NCI-H526 (cell line): ENCODE measurements at regions not wholly inside any gene's neighbourhood (a gene's known extent, or its start where the extent isn't known, plus 50 kb on each side); places are given as distances from the start of the nearest gene placed in this dataset.
"Not testable (repeated sequence)": the region's sequence is repeated elsewhere in the genome, so short reads cannot be mapped to it uniquely, and the experiment has no call there.

Source experiments
- DNase-seq, 2 experiments: peaks; one replicate each; lab custom pipeline; 2025; lab: John Stamatoyannopoulos, UW

DNA sequence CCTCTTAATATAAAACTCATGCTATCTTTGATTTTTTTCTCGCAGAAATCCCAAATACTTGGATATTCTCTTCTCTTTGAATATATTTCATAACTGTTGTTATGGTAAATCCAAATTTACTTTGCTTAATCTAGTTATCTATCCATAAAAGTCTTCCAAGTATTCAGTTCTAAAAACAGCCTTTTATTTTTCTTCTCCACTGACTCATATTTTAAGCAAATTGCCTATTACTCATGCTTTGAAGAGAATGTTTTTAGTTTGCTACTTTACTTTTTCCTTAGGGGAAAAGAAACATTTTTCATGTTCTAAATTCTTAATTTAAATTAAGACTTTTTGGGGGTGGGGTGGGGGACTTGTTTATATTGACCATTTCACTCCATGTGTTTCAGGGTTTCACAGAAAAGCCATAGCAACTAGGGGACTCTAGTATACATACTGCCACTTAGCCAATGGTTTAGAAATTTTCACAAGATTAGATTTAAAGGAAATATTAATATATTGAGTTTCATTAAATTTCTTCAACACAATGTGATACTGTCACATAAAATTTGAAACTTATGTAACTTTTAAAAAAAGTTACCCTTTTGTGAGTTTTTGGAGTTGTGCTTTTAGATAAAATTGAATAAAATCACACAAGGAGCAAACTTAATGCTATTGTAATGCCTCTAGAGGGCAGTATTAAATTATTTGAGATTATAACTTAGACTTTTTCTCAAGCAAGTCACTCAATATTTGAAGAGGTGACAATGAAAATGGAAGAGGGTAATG, 545.8 kb upstream of the ARRDC3 start:
- peak in 1 of 2 experiments; percentile 29 for DNase-seq

DNA sequence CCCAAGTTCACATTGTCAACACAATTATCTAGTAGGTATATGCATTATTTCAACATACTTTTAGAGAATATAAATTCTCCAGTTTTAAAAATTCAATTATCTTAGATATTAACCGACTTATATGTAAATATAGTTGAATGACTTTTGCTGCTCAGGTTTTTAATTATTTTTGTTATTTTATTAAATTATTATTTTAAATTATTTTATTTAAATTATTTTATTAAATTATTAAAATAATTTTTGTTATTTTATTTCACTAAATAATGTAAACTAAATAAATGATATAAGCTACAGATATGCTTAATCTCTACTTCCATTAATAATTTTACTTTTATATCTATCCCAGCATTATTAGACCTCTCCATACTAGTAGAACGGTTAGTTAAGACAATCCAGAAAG, 544.3 kb upstream of the ARRDC3 start:
- no peak for DNase-seq

DNA sequence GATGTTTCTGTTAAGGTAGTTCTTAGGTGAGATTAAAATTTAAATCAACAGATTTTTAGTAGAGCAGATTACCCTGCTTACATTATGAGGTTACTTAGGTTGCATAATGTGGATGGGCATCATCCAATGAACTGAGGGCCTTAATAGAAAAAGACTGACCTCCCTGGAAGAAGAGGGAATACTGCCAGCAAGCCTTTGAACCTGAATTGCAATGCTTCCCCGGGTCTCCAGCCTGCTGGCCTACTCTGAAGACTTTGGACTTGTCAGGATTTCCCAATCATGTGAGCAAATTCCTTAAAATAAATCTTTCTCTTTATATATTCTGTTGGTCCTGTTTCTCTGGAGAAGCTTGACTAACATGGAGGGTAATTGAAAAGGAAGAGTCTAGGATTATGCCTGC, 542.1 kb upstream of the ARRDC3 start:
- no peak for DNase-seq

DNA sequence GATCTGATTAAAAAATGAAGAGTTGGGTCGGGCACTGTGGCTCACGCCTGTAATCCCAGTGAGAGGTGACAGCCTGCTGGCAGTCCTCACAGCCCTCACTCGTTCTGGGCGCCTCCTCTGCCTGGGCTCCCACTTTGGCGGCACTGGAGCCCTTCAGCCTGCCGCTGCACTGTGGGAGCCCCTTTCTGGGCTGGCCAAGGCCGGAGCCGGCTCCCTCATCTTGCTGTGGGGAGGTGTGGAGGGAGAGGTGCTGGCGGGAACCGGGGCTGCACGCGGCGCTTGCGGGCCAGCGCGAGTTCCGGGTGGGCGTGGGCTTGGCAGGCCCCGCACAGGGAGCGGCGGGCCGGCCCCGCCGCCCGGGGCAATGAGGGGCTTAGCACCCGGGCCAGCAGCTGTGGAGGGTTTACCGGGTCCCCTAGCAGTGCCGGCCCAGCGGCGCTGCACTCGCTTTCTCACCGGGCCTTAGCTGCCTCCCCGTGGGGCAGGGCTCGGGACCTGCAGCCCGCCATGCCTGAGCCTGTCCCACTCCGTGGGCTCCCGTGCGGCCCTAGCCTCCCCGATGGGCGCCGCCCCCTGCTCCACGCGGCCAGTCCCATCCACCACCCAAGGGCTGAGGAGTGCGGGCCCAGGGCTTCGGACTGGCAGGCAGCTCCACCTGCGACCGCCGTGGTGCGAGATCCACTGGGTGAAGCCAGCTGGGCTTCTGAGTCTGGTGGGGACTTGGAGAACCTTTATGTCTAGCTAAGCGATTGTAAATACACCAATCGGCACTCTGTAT, 534.1 kb upstream of the ARRDC3 start:
- DNase-seq = not testable (repeated sequence)

DNA sequence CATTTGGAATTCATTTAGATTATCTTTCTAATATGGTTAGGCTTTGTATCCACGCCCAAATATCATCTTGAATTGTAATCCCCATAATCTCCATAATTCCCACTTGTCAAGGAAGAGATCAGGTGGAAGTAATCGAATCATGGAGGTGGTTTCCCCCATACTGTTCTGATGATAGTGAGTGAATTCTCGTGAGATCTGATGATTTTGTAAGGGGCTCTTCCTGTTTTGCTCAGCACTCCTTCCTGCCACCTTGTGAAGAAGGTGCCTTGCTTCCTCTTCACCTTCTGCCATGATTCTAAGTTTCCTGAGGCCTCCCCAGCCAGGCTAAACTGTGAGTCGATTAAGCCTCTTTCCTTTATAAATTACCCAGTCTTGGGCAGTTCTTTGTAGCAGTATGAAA, 527.5 kb upstream of the ARRDC3 start:
- DNase-seq = no peak

DNA sequence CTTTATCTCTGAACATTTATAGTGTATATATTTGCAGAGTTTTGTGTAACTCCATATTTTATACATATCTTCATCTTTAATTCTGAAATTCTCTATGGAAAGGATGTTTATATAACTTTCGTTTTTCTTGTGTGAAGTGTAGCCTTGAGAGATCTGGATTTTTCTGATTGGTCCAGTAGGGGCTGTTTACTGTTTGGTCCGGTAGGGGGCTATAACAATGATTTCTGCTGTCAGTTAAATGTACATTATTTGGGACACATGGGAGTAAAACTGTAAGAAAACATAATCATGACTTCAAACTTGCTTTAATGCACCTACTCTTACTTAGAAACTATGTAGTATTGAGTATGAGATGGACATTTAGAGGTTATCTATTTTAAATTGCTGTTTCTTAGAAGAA, 527.1 kb upstream of the ARRDC3 start:
- DNase-seq = no peak

DNA sequence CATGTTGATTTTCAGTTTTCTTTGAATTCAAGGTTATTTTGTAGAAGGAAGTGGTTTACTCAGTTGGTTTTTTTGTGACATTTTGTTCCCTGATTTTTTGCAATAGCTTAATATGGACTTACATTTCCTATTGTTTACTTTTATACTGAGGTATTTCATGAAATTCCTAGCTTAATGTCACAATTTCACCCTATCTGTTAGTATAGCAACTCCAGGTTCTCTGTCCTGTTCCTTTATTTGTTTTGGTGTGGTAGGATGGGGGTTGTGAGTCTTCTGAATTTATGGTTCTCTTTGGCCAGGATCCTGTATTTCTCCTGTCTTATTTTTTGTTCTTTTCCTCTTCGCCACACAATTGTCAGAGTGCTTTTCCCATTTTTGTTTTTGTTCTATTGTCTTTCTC, 523.4 kb upstream of the ARRDC3 start:
- DNase-seq = no peak

DNA sequence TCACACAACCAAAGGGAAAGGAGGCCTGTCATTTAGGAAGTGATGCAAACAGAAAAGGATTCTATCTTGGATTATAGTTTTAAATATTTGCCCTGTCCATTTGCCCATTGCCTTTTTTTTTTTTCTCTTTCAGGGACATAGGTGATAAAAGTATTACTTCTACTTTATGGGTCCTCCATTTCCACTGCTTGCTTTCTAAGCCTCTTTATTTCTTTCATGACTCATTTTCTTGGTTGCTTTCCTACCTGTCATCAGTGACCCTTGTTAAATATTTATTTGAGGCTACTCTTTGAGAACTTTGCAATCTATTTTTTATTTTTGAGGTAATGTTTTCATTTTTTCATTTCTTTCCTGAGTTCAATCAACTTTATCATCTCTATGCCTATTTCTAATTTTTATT, 522.9 kb upstream of the ARRDC3 start:
- no peak for DNase-seq

DNA sequence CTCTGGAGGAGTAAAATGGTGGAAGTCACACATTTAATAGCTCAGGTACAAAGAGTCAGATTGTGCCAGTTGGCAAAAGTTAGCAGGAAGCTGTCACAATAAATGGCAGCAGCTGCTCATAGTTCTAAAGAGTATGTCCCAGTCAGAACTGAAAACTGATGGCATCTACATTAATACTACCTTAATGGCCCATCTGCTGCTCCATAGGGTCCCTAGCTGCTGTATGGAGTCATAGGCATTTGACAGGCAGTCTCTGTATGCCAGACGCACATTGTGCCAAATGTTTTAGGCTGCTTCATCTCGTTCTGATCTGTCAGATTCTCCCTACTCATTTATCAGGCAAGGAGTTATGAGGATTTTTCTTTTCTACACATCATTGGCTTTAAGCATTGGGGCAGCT, 515.8 kb upstream of the ARRDC3 start:
- DNase-seq = no peak

DNA sequence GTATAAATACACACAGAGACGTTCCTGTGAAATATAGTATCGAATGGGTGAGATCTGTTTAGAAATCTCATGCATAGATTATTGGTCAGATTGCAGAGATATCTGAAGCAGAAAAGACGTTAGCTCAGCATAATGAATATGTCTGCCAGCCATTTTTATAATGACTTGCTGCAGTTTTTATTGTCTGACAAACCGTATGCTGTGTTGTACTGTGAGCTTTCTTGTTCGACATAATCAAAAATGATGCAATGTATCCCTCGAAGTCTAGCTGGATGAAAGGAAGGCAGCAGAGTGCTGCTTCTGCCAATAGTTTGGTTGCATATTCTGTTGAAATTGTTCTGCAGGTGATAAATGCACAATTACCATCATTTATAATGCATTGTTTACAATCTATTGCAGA, 514.9 kb upstream of the ARRDC3 start:
- DNase-seq = no peak

DNA sequence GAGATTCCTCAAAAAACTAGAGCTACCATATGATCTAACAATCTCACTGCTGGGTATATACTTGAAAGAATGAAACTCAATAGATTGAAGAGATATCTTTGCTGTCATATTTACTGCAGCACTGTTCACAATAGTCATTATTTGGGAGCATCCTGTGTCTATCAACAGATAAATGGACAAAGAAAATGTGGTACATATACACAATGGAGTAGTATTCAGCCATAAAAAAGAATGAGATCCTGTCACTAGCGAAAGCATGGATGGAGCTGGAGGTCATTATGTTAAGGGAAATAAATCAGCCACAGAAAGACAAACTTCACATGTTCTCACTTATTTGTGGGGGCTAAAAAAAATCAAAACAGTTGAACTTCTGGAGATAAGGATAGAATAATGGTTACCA, 505.7 kb upstream of the ARRDC3 start:
- no peak for DNase-seq

DNA sequence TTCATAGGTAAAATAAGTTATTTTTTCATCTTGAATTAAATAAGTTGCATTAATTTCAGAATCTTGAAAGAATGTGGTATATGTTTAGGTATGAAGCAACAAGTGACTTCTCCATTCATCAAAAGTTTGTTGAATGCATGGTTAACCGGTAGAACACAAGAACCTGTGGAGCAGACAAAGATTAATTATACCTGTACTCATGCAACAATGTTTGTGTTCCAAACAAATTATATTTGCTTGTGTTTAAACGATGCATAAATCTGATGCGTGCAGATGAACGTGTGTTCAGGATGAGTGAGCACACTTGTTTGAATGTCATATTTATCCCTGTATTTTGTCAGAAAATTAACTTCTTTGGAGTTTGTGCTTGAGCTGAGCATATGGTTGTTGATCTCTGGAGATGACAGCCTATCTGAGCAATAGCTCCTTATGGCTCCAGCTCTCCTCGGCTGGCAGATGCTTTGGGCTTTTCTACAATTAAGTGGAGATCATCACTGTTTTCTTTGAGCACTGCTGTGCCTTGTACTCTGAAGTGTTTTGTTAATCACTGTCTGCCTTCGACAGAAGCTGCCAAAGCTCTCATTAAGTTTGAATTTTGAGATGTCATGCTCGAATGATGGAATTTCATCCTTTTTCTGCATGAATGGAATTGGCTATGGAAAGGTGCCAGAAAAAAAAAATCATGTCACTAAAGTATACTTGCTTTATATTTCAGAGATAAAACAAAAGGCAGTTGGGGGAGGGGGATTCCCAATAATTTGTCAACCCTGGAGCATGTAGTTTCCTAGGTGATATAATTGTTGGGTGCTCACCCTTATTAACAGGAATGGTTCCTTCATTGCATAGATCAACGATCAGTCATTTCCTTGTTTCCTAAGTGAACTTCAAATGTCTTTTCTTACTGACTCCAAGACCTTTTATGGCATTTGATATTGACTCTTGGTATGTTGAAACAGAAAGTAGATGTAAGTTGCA, 502.5 kb upstream of the ARRDC3 start:
- DNase-seq = no peak

DNA sequence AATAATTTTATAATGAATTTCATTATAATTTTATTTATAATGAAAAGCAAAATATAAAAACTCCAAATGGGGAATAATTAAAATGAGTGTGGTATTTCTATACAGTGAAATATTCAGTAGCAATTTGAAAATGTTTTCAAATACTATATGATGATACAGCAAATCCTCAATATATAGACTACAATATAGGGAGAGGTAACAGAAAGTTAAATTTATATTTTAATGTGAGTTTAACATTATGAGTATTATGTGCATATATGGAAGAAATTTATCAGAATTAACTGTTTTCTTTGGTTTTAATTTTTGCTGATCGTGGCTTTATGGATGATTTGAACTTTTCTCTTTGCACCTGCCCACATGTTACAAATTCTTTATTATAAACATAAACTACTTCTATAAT, 500.9 kb upstream of the ARRDC3 start:
- DNase-seq = no peak

DNA sequence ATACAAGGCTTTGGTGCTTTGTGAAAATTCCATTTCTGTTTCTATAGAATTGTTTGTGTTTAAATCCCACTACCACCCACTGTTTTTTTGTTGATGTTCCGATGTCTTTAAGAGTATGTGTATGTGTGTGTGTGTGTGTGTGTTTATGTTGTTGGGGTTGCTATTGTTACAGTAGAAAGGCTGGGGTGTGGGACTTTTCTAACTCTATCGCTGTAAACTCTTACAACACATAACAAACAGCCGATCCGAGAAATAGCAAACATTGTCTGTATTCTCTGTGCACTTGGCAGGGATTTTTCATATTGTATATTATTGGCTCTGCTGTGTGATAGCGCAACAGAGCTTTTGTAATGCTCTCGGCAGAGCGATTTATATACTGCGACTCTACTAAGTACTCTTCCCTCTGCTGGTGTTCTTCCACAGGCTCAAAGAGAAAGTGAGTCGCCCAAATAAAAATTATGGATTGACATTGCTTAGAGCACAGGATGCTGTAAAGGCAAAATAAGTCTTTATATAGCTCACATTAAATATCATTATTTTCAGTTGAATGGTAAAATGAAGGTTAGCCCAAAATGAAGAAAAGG, 492.2 kb upstream of the ARRDC3 start:
- no peak for DNase-seq

DNA sequence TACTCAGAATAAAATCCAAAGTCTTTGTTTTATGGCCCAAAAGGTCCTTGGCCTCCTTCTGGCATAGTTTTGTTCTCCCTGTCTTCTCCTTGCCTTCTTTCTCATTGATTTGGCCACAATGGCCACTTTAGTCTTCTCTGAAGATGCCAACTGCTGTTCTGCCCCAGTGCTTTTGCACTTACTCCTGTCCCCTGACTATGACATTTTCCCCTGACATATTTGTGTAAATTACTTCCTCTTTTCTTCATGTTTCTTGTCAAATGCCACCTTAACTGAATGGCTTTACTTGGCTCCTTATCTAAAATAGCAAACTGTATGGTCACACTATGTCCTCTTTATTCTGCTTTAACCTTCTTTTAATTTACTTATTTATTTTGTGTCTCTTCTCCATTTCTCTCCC, 484.7 kb upstream of the ARRDC3 start:
- DNase-seq = no peak

DNA sequence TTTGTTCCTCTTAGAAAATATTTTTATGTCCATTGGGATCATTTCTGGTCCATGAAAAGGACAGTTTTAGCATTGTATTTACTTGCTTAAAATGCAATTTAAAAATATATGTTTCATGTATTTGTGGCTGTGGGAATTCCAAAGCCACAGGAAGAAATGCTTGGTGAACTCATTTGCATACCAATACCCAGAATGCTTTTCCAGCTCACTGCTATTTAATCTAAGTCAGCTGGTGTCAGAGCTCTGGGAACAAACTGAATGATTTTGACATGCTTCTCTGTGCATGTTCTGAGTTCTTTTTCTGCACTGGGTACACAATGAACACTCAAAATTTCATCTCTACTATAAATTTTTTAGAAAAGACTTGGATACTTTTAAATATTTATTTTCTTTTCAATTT, 482.8 kb upstream of the ARRDC3 start:
- DNase-seq = no peak

DNA sequence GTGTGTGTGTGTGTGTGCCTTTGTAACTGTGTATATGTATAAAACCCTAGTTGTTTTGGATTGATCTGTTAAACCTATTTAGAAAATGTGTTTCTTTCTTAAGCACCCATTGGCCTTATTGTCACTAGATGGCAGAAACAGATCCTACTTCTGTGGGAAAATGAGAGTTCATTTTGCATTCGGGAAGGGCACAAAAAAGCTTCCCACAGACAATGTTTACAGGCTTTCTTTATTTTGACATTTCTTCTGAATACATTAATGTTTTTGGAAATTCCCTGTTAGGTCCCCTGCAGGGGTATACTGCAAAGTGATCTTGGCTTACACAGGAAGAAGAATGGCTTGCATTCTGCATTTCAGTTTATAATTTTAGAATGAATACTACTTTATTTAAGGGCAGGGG, 481.8 kb upstream of the ARRDC3 start:
- DNase-seq = no peak

DNA sequence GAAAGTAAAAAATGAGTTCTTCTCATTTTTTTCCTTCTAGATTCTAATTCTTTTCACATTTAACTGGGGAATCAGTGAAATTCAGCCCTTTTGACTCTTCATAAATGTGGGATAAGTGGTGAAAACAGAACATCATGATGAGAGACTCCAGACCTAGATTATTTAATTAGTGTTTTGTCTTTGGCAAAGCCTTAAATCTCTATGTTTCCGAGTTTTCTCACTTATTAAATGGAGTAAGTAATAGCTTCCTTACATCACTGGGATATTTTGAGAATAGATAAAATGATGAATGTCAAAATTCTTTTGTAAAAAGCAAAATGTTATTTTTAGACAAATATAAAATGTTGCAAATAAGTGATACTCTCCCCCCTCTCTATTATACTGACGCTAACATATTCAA, 468.6 kb upstream of the ARRDC3 start:
- no peak for DNase-seq

DNA sequence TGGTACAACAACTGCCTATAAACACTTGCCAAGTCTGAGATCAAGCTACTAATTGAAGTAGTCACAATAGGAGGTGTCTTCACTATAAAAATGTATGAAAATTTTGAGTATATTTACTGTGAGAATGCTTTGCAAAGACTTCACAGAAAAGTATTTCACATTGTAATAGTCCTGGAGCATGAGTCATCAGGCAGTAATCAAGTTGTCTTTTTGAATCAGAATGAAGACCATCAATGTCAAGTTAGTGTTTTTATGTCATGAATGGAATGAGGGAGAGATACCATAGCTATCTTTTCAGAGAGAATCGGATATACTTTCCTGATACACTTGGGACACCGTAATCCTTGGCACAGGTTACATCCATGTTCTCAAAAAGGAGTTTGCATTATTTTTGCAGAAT, 466.9 kb upstream of the ARRDC3 start:
- no peak for DNase-seq

DNA sequence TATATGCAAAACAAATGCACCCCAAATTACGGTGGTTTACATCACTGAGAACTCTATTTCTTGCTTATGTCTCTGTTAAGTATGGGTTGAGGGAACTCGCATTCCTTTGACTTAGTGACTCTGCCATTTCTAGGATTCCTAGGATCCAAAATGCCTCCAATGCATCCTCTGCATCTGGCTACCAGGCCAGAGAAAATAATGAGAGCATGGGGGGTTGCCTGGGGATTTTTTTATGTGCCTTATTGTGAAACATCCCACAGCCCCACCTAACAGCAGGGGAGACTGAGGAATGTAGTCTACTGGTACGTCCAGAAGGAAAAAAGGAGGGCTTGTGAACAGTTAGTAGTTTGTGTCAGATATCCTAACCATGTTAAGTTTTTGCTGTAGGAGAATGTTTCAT, 466.0 kb upstream of the ARRDC3 start:
- DNase-seq = no peak

DNA sequence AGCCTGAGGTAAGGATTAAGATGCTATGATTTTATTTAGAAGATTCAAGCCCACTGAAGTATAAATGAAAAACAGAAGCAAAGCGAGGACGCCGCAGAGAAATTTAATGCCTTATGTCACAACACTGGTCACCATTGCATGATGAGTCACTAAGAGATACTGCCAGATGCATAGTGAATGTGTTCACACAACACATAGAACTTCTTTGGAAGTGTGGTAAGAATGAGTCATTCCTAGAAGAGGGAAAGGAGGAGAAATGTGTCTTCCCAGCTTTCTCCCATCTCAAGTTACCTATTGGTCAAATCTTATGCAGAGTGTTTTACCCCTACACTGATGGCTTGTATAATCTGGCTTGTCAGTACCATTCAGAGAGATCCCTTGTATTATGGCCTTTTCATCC, 465.3 kb upstream of the ARRDC3 start:
- no peak for DNase-seq

DNA sequence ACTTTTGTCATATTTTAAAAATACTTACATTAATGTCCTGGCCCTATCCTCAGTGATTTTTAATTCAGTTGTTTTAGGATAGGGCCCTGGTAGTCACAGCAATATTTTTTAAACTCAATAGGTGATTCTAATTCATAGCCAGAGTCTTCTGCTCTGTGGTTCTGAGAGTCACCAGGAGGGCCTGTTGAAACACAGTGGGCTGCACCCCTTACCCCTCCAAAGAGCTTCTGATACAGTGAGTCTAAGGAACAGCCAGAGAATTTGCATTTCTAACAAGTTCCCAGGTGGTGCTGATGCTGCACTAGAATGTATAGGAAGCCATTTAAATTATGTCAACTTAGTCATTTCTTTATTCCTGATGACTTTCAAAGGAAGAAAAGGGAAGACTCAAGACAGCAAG, 458.3 kb upstream of the ARRDC3 start:
- DNase-seq = no peak
